GF-D8 (cell line): ENCODE measurements at regions not wholly inside any gene's neighbourhood (a gene's known extent, or its start where the extent isn't known, plus 50 kb on each side); places are given as distances from the start of the nearest gene placed in this dataset.

Experiments
- DNase-seq: peaks from one replicate; lab custom pipeline; 2025; lab: John Stamatoyannopoulos, UW

- DNase-seq, result no peak
Observed at GRCh38 chr22:48097723-48098122, 1335.3 kb downstream of the TBC1D22A start.

DNA sequence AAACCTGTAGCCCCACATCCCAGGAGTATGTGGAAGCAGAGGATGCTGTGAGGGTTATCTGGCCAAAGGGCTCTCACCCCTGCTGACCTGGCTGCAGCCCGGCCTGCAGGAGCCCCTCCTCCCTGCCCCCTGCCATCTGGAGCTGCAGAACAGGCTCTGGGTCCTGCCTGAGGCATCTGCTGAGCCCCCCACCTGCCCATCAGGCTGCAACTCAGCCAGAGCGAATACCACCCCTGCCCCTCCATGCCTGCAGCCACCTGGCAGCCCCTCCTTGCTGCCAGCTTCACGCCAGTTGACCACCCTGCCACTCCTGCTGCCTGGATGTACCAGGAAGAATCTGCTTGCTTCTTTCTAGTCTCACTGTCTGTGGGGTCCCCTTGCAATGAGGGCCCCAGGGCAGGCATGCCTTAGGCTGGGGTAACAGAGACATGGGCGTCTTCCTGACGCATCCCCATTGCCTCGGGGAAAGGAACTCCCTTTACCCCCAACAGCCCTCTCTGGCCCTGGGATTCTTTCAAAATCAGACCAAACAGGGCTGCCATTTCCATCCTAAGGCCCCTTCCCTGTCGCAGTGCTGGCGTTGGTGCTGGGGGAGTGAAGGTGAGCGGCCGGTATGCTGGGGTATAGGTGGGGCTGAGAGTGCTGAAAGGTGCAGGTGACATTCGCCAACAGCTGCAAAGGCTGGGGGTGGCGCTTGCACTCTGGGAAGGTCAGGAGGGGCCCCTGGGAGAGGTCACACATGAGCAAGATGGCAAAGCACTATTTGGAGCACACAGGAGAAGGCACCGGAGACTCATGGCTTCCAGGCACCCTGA, 1334.6 kb downstream of the TBC1D22A start:
- no peak for DNase-seq

DNA sequence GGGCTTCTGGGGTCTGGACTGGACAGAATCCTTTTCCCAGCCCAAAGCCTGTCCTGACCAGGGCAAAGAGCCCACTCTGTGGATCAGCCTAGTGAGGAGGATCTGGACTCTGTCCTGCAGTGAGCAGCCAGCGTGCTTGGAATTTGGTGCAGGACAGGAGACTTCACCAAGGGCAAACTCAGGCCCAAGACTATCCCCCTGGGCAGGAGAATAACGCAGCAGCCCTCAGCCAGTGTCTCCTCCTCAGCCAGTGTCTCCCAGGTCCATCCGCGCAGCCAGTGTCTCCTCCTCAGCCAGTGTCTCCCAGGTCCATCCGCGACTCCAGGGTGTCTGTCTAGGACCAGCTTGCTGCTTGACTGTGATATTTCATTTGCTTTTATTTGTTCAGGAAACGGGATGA, 1334.0 kb downstream of the TBC1D22A start:
- DNase-seq, result no peak

- DNase-seq, result no peak
Observed at GRCh38 chr22:48093981-48094380, 1331.5 kb downstream of the TBC1D22A start.

- DNase-seq, result no peak
Observed at GRCh38 chr22:48092866-48093265, 1330.4 kb downstream of the TBC1D22A start.

DNA sequence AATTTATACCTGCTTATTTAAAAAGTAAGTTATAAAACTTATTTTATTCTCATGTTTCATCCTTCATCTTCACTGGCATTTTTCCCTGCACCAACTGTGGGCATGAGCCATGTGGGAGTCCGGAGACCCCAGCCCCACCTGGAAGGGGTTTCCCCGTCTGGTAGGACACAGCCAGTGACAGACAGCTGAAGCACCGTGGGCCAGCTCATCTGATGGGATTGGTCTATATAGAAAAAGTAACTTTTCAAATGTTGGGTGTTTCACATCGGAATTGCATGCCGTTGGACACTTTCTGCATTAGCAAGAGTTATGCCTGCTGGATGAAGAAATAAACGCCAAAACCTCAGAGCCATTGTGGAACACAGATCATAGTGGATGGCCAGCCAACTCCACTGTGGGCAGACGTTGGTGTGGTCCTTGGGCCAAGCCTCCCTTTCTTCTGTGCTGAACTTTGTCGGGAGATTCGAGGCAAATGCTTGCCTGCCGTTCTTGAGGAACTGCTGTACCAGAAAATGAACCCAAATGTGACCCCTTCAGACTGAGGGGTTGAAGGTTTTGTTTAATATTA, 1329.3 kb downstream of the TBC1D22A start:
- DNase-seq, result no peak

DNA sequence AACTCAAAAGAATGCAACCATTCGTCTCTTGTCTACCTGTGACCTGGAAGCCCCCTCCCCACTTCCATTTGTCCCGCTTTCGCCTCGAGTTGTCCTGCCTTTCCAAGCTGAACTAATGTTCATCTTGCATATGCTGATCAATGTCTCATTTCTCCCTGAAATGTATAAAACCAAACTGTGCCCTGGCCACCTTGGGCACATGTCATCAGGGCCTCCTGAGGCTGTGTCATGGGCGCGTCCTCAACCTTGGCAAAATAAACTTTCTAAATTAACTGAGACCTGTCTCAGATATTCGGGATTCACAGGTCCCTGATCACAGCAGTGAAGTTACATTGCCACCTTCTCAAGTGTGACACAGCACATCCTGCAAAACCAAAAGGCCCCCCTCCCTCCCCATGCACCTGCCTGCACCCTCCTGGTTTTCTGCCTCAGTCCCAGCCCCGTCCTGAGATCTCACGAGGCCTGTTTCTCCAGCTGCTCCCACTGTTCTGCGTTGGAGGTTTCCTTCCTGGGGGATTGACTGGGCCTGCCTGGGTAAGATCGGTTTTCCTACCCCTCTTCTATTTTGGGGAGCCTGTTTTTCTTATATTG, 1328.7 kb downstream of the TBC1D22A start:
- no peak for DNase-seq

DNA sequence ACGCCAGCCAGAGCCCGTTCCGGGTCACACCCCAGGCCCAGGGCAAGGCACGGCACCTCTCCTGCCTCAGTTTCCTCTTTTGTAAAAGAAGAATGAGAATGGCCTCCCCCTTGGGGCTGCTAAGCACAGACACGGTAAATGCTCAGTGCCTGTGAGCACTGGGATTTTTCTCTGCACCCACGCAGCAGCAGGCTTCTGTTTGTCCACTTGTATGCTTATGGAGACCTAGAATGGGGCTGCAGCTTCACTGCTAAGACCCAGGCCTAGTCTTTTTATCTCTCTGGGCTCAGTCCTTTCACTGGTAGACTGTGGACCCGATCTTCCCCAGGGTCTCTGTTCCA, 1327.9 kb downstream of the TBC1D22A start:
- DNase-seq, result no peak

DNA sequence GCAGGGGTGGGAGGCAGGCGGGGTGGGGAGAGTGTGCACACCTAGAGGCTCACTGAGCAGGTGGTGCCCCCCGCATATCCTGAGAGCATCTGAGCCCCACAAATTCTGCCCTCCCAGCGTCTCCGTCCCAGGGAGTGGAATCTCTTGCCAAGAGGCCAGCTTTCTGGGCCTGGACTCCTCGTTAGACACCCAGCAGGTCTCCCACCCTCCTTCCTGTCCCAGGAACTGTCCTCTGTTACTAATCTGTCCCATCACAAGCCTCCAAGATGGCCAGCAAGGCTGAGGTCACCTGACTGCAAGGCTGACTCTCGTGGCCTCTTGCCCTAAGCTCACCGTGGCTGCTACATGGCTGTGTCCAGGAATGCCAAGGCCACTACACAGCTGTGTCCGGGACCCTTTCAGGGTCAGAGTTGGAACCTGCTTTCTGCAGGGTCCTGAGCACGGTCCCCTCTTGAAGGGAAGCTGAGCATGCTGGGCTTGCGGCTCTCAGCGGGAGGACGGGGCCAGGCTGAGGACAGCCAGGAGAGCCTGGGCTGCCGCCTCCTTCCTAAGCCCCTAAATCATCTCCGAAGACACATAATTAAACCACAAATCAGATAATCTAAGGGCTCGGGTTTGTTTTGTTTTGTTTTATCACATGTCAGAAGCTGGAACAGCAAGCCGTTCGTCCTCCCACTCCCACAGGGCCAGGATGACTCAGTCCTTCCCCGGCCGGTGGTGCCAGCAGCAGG, 1327.3 kb downstream of the TBC1D22A start:
- no peak for DNase-seq

GRCh38 chr22:48088926-48089536, 1326.6 kb downstream of the TBC1D22A start:
- no peak for DNase-seq

- DNase-seq, result no peak
Observed at GRCh38 chr22:48088251-48088650, 1325.8 kb downstream of the TBC1D22A start.

GRCh38 chr22:48085901-48086645, 1323.6 kb downstream of the TBC1D22A start:
- DNase-seq, result no peak

DNA sequence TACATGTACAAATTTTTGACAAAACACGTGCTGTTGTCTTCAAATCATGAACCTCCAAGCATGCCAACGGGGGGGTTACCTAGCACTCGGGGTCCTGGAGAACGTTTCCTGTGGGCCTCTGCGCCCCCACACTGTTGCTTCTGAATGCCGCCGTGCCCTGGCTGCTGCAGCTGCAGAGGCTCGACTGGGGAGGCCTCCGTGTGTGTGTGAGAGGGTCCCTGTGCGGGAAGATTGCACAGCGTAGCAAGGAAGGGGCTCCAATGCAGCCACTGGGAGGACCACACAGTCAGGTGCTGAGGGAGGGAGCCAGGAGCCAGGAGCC, 1322.2 kb downstream of the TBC1D22A start:
- no peak for DNase-seq

DNA sequence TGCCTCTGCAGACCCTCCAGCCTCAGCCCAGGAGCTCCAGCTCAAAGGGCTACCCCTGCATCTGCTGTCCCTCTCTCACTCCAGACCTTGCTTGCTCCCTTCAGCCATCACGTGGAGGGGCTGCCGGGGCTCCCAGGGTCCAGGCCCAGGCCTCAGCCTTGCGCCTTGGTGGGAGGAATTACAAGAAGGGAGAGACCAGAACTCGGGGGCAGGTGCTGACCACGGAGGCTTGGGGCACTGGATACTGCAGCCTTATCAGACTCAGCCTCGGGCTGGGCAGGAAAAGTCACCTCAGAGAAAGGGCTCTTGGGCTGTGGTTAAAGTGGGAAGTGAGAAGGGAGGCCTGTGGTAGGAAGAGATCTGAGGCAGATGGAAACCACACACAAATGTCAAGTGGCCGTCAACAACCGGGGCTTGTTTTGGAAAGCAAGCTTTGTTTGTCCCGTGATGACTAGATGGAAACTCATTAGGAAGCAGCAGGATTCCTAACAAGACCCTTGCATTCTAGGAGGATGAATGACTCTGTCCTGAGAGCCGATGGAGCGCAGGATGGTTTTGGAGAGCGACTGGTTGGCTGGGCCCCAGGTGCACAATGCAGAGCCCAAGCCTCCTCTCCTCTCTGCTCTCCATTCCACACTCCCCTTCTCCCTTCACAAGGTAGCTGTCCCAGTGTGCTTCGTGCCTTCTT, 1321.7 kb downstream of the TBC1D22A start:
- peak; percentile 34 for DNase-seq

- DNase-seq, result no peak
Observed at GRCh38 chr22:48083502-48083901, 1321.1 kb downstream of the TBC1D22A start.

DNA sequence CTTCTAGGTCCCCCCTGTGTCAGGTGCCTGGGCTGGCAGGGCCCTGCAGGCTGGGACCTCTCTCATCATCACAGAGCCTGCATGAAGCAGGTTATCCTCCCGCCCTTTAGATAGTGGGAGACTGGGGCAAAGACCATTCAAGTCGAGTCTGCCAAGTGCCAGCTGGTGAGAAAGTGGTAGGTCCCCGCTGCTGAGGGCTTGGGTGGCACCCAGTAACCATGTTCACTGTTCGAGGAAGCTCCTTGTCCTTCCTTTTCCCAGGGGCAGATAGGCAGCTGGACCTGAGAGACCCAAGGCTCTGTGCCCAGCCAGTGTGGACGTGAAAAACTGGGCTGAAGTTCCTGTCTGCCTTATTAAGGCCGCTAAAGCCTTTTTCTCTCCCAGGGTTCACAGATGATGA, 1319.8 kb downstream of the TBC1D22A start:
- DNase-seq, result no peak

DNA sequence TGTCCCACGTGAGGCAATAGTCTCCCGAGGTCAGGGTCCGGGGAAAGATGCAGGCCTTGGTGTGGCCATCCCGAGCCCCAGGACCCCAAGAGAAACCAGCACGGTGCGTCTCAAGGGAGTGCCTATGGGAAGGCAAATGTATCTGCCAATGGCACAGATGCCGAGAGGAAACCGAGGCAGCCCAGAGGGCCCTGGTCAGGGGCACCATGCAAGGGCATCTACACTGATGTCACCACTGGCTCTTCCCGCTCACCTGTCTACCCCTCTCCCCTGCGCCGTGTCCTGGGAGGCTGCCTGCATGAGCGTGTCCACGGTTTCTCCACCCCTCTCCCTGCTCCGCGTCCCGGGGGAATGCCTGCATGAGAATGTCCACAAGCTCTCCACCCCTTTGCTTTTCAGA, 1318.8 kb downstream of the TBC1D22A start:
- DNase-seq, result no peak

GRCh38 chr22:48080316-48081165, 1318.1 kb downstream of the TBC1D22A start:
- DNase-seq, result no peak

GRCh38 chr22:48079505-48080290, 1317.2 kb downstream of the TBC1D22A start:
- DNase-seq, result no peak
